ENCODE measurements at regions not wholly inside any gene's neighbourhood (a gene's known extent, or its start where the extent isn't known, plus 50 kb on each side); places are given as distances from the start of the nearest gene placed in this dataset.

GRCh38 chr5:126189862-126190261 lies 233.3 kb upstream of the GRAMD2B start:
- TF ChIP-seq POLR2A (IDR thresholded peaks at IDR 0.05) (no peak), CTCF (IDR thresholded peaks at IDR 0.05) (no peak)
